ENCODE measurements at regions not wholly inside any gene's neighbourhood (a gene's known extent, or its start where the extent isn't known, plus 50 kb on each side); places are given as distances from the start of the nearest gene placed in this dataset.
"Not testable (repeated sequence)": the region's sequence is repeated elsewhere in the genome, so short reads cannot be mapped to it uniquely, and the experiment has no call there.

DNA sequence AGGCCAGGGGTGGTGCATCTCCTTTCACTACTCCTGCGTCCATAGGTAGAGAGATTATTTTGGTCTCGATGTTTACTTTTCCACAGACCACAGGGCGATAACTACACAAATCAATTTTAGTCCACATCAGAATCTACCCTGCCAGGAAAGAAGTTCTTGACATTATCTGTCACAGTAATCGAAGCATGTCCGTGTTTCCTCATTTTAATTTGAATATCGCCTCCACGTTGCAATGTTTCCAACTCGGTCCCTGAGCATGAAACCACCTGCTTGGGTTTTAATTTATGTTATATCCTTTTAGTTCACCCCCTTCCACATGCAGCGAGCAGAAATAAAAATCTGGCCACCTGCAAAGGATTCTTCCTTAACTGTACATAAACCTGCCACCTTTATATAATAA, 100.1 kb upstream of the ATXN3L start:
- no peak for DNase-seq

GRCh38 chrX:13419276-13419675, 99.4 kb upstream of the ATXN3L start:
- DNase-seq = no peak

DNA sequence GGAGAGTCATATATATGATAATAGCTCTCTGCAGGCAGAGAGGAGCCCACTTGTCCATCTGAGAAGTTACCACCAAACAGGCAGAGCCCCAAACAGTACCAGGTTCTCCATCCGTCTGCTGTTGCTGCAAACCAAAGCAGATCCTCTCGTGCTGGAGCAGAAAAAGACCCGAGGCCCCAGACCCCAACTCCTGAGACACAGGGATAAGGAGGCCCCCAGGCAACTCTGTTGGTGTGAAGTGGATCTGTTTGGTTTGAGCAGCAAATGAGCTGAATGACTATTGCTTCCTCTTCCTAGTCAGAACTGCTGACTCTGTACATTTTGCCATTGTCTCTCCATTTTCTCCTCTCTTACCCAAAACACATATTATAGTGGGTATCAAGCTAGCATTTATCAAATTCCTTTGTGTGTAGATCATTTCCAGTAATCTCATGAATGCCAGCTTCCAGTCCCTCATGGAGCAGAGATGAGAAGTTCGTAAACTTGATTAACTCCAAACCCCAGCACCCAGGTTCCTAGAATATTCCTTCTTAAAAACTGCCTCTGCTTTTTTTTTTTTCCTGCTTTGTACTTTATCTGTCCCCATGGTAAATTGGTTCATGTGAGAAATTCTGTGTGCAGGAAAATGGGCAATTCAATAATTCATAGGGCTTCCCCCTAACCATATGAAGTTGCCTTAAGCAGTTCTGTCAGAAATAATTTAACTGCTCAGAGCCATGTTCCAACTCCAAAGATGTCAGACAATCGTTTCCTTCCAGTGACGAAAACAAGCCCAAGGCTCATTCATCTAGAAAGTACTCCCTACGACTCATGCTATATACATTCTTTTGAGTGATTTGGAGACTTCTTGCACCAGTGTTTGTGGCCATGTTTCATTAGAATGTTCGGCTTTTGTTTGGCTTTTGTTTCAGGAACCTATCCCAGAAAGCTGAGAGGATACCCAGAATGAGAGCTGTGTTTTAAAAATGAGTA, 98.6 kb upstream of the ATXN3L start:
- DNase-seq = no peak

GRCh38 chrX:13415509-13415908, 95.7 kb upstream of the ATXN3L start:
- no peak for DNase-seq

DNA sequence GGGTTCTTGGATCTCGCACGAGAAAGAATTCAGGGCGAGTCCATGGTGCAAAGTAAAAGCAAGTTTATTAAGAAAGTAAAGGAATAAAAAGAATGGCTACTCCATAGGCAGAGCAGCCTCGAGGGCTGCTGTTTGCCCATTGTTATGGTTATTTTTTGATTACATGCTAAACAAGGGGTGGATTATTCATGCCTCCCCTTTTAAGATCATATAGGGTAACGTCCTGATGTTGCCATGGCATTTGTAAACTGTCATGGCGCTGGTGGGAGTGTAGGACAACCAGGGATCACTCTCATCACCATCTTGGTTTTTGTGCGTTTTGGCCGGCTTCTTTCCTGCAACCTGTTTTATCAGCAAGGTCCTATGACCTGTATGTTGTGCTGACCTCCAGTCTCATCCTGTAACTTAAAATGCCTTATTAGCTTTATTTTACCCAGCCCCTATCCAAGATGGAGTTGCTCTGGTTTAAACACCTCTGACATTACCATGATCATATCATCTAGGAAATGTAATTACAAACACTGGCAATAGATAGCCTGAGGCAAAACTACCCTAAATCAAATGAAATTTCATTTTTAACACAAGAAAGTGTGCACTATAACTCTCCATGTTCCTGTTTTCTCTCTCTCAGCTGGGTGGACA, 94.3 kb upstream of the ATXN3L start:
- no peak for DNase-seq

DNA sequence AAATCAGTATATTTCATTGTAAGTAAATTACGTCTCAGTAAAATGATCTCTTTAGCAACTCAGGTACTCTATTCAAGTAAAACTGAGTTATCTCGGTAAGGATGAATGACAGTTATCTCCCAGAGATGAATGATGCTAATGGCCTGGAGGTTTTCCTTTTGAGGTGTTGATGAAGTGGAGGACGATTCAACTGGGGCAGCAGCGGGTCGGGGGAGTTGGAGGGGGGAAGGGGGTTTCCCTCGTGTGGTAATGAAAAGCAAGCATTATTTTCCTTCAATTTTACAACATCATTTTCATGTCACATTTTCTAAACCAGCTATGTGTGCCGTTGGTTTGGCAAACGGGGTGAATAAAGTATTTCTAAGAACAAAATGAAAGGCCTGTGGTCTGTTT, 92.4 kb upstream of the ATXN3L start:
- no peak for DNase-seq

GRCh38 chrX:13411496-13412207, 91.8 kb upstream of the ATXN3L start:
- no peak for DNase-seq

GRCh38 chrX:13408599-13408998, 88.7 kb upstream of the ATXN3L start:
- not testable (repeated sequence) for DNase-seq

GRCh38 chrX:13404777-13405176, 84.9 kb upstream of the ATXN3L start:
- DNase-seq = not testable (repeated sequence)

DNA sequence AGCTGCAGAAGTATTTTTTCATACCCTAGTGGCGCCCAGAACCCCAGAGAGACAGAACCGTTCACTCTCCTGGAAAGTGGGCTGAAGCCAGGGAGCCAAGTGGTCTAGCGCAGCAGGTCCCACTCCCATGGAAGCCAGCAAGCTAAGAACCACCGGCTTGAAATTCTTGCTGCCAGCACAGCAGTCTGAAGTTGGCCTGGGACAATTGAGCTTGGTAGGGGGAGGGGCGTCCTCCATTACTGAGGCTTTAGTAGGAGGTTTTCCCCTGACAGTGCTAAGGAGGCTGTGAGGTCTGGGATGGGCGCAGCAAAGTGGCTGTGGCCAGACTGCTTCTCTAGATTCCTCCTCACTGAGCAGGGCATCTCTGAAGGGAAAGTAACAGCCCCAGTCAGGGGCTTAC, 84.5 kb upstream of the ATXN3L start:
- DNase-seq = no peak

- no peak for DNase-seq
These were observed 81.9 kb upstream of the ATXN3L start for GRCh38 chrX:13401724-13402123.

DNA sequence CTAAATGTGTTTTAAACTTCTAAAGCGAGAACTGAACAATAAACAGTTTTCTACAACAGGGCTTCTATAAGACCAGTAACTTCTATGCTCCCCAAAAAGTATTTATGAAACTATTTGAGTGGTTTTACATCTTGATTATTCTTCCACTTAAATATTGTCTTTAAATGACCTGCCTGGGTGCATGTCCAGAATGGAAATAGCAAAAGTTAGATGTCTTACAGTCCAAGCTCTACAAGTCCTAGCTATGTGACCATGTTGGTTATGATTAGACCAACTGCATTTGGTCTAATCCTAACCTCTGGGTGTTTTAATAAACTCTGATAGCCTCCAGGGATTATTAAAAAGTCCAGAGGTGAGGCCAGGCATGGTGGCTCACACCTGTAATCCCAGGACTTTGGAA, 79.0 kb upstream of the ATXN3L start:
- DNase-seq = no peak

DNA sequence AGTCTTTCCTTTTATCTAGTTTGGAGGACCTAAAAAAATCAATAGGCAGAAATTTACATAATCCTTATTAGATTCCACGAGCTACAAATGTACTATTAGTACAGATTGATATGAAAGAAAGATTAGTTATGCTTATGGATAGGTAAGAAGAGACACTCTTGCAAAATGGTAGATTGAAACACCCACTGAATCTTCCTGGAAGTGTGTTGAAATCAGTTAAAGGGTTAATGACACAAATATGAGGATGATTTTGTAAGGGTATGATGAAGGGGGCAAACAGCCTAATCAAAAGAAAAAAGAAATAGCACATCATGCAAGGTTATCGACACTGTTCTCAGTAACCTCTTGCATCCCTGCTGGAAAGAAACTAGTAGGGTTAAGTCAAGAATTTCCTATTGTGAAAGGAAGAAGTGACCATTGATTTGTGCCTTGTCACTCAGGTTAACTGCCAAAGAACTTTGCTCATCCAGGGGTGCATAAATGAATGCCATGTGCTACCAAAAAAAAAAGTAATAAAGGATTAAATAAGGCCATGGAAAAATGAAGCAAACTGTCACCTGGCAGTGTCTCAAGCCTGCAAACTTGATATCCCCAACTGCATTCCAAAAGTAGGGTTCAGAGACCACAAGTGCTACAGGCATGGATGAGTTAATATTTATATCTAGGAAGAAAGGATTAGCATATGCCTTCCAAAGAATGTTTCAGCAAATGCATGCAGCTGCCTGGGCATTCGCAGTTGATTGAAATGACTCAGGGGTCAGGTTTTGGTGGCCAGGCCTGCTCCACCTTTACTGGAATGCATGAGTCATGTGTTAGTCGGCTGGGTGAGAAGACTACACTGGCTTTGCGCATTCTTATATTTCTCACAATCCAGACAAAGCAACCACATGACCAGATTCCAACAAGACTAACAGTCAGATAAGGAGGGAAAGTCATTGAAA, 78.3 kb upstream of the ATXN3L start:
- no peak for DNase-seq

GRCh38 chrX:13396924-13397323, 77.1 kb upstream of the ATXN3L start:
- no peak for DNase-seq

DNA sequence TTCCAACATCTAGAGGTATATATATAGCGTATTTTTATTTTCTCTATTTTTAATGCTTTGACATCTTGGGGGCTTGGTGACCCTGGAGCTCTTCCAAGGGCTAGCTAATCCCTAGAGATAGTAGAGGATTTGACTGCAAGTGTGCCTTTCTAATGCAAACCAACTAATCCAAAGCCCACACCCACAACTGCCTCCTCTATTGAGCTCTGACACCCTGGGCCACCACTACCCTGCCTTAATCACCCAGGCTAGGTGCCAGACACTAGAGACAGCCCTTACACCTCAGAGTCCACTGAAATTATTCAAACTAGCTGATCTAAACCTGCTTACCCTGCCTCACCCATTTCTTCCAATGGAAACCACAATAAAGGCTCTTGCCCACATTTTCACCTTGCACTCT, 69.6 kb upstream of the ATXN3L start:
- no peak for DNase-seq

- DNase-seq = no peak
These were observed 68.0 kb upstream of the ATXN3L start for GRCh38 chrX:13387666-13388494.

DNA sequence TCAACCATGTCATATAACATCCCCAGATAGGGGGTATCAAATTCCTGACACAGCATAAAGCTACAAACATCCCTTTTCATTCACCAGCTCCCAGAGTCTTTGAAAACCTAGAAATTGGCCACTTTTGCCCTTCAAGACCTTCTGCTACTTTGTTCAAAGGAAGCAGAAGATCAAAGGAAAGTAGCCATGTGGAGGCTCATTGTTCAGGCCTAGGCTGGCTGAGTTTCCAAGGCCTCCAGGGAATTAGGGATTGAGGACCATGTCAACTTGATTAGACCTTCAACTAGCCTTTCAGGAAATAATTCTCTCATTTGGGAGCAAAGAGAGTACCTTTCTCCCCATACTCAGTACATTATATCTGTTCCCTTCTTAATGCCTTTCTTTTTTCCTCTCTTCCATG, 66.8 kb upstream of the ATXN3L start:
- no peak for DNase-seq

DNA sequence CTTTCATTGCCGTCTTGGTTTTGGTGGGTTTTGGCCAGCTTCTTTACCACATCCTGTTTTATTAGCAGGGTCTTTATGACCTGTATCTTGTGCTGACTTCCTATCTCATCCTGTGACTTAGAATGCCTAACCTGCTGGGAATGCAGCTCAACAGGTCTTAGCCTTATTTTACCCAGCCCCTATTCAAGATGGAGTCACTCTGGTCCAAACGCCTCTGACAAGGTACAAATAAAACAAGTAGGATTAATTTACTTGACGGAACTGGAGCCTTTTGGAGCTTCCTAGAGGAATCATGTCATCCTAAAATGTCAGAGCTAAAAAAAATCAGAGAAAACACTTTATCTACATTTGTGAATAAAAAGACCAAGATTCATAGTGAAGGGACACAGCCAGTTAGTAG, 66.2 kb upstream of the ATXN3L start:
- no peak for DNase-seq

DNA sequence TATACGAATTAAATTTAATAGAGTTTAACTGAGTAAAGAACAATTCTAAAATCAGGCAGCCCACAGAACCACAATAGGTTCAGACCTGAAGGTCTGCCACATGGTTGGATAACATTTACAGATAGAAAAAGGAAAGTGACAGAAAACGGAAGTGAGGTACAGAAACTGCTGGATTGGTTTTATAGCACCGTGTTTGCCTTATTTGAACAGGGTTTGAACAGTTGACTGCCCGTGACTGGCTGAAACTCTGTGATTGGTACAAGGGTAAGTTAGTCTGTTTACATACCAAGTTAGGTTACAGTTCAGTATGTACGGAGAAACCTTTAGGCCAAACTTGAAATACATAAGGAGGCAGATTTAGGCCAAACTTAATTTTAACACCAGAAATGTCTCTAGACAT, 64.1 kb upstream of the ATXN3L start:
- DNase-seq = no peak

DNA sequence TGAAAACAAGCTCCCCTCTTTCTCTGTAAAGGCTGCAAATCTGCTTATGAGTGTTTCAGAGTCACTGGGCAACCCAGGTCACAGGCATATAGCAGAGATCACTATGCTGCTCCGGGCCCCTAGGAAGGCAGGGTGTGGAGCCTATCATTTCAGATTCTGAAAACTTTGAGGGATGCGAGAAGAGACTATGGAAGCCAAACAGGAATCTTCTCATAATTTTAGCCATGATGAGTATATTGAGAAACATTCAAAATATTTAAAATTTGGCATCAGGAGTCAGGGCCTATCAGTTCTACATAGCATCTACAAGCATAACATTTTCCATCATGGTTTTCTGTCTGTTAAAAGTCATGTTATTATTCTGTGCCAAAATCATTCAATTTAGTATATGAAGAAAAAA, 61.7 kb upstream of the ATXN3L start:
- DNase-seq = no peak

DNA sequence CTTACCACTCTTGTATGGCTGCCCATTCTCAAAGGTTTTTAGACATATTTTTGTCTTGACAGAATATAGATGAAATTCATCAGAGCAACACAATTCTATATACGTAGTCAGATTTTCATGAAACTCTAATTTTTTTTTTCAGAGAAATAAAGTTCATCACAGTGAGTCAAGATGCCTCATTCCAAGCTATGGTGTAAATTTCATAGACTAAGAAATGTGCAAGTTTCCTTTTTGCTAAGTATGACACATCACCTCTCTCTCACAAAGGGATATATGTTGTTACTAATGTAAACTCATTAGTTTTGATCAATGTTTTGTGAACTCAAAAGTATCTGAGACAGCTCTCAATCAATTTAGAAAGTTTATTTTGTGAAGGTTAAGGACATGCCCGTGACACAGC, 60.4 kb upstream of the ATXN3L start:
- DNase-seq = no peak

All from CD4-positive, alpha-beta T cell treated with Interleukin-12 subunit alpha and Interleukin-12 subunit beta, for 1 hour (primary cell).